H9 (cell line): ENCODE measurements at regions not wholly inside any gene's neighbourhood (a gene's known extent, or its start where the extent isn't known, plus 50 kb on each side); places are given as distances from the start of the nearest gene placed in this dataset.

Experiments used
- DNase-seq: peaks from one replicate; pipeline ENCODE4 v3.0.0-alpha.2; 2017
- H2AFZ ChIP-seq: one replicate; pipeline ENCODE4 v1.6.1; 2013; ENCODE audit warnings: mild to moderate bottlenecking, low read length, control low read depth, moderate library complexity
- H2AK5ac ChIP-seq: 2 replicates; pipeline ENCODE4 v1.6.1; 2013; ENCODE audit warnings: low read length, control low read depth, mixed read lengths; ENCODE audit not compliant: insufficient read length
- H2BK120ac ChIP-seq: one replicate; pipeline ENCODE4 v1.6.1; 2013; ENCODE audit warnings: low read depth, mild to moderate bottlenecking, low read length, control low read depth, inconsistent platforms; ENCODE audit not compliant: poor library complexity, severe bottlenecking
- H2BK12ac ChIP-seq: 2 replicates; pipeline ENCODE4 v1.6.1; 2013; ENCODE audit warnings: low read length, control low read depth, mixed read lengths, low read depth; ENCODE audit not compliant: insufficient read length
- H2BK15ac ChIP-seq: 2 replicates; pipeline ENCODE4 v1.6.1; 2013; ENCODE audit warnings: low read depth, low read length, control low read depth
- H2BK20ac ChIP-seq: one replicate; pipeline ENCODE4 v1.6.1; 2013; ENCODE audit warnings: low read depth, mild to moderate bottlenecking, low read length, control low read depth, inconsistent platforms; ENCODE audit not compliant: poor library complexity, severe bottlenecking
- H2BK5ac ChIP-seq: 2 replicates; pipeline ENCODE4 v1.6.1; 2013; ENCODE audit warnings: low read length, control low read depth, mixed read lengths; ENCODE audit not compliant: insufficient read length
- H3K14ac ChIP-seq: 2 replicates; pipeline ENCODE4 v1.6.1; 2013; ENCODE audit warnings: low read length, control low read depth; ENCODE audit not compliant: insufficient read depth
- H3K18ac ChIP-seq: 2 replicates; pipeline ENCODE4 v1.6.1; 2013; ENCODE audit warnings: low read depth, mild to moderate bottlenecking, mixed read lengths, low read length, control low read depth; ENCODE audit not compliant: insufficient read length
- H3K23ac ChIP-seq: 2 replicates; pipeline ENCODE4 v1.6.1; 2013; ENCODE audit warnings: low read length, control low read depth, mixed read lengths, low read depth; ENCODE audit not compliant: insufficient read length
- H3K23me2 ChIP-seq: 2 replicates; pipeline ENCODE4 v1.6.1; 2013; ENCODE audit warnings: low read depth, mild to moderate bottlenecking, mixed read lengths, low read length, control low read depth; ENCODE audit not compliant: insufficient read length, poor library complexity, severe bottlenecking
- H3K27ac ChIP-seq: 2 replicates; pipeline ENCODE4 v1.5.1; 2013; ENCODE audit warnings: low read length, control low read depth, mixed read lengths, low read depth; ENCODE audit not compliant: insufficient read length
- H3K27me3 ChIP-seq: 2 replicates; pipeline ENCODE4 v1.6.1; 2013; ENCODE audit warnings: low read length, control low read depth, inconsistent platforms; ENCODE audit not compliant: insufficient read depth
- H3K4ac ChIP-seq: 2 replicates; pipeline ENCODE4 v1.6.1; 2013; ENCODE audit warnings: low read depth, mild to moderate bottlenecking, control low read depth, inconsistent platforms, low read length, moderate library complexity
- H3K4me1 ChIP-seq: 2 replicates; pipeline ENCODE4 v1.6.1; 2013; ENCODE audit warnings: low read length, control low read depth, inconsistent platforms; ENCODE audit not compliant: insufficient read depth
- H3K4me2 ChIP-seq: 2 replicates; pipeline ENCODE4 v1.6.1; 2013; ENCODE audit warnings: low read length, control low read depth, mixed read lengths; ENCODE audit not compliant: insufficient read length, insufficient read depth
- H3K56ac ChIP-seq: 2 replicates; pipeline ENCODE4 v1.6.1; 2013; ENCODE audit warnings: low read depth, mild to moderate bottlenecking, mixed read lengths, low read length, control low read depth; ENCODE audit not compliant: insufficient read length
- H3K79me1 ChIP-seq: 2 replicates; pipeline ENCODE4 v1.6.1; 2013; ENCODE audit warnings: low read depth, mild to moderate bottlenecking, moderate library complexity, low read length, control low read depth, inconsistent platforms; ENCODE audit not compliant: insufficient read depth, poor library complexity, severe bottlenecking
- H3K79me2 ChIP-seq: 2 replicates; pipeline ENCODE4 v1.6.1; 2013; ENCODE audit warnings: low read length, control low read depth, inconsistent platforms; ENCODE audit not compliant: insufficient read depth
- H3K9ac ChIP-seq: 2 replicates; pipeline ENCODE4 v1.6.1; 2013; ENCODE audit warnings: low read length, control low read depth, mixed read lengths; ENCODE audit not compliant: insufficient read length; ENCODE audit errors: extremely low read depth
- H3K9me3 ChIP-seq: one replicate; pipeline ENCODE4 v1.6.1; 2013; ENCODE audit warnings: low read depth, low read length, inconsistent platforms; ENCODE audit not compliant: control insufficient read depth
- H3T11ph ChIP-seq: one replicate; pipeline ENCODE4 v1.6.1; 2013; ENCODE audit warnings: mild to moderate bottlenecking, low read length, control low read depth, inconsistent platforms
- H4K20me1 ChIP-seq: one replicate; pipeline ENCODE4 v1.6.1; 2013; ENCODE audit not compliant: control insufficient read depth, insufficient read length, insufficient read depth
- H4K5ac ChIP-seq: 2 replicates; pipeline ENCODE4 v1.6.1; 2013; ENCODE audit warnings: low read depth, mild to moderate bottlenecking, mixed read lengths, low read length, control low read depth; ENCODE audit not compliant: insufficient read length
- H4K8ac ChIP-seq: replicated peaks from 2 replicates; pipeline ENCODE4 v1.6.1; 2013; ENCODE audit warnings: low read length, control low read depth, mixed read lengths, low read depth; ENCODE audit not compliant: insufficient read length
- H4K91ac ChIP-seq: 2 replicates; pipeline ENCODE4 v1.6.1; 2013; ENCODE audit warnings: low read depth, mild to moderate bottlenecking, moderate library complexity, mixed read lengths, low read length, control low read depth; ENCODE audit not compliant: insufficient read length
- H3K27ac Mint-ChIP-seq, 3 experiments: 2 replicates in 2 of 3; 3 replicates in 1 of 3; pipeline ENCODE4 v1.8.0; 2020 to 2021; ENCODE audit warnings: mixed read lengths in 3 of 3, mild to moderate bottlenecking in 1 of 3, moderate library complexity in 1 of 3
- H3K27me3 Mint-ChIP-seq: 2 replicates; pipeline ENCODE4 v1.8.0; 2021; ENCODE audit warnings: low read depth, mild to moderate bottlenecking, moderate library complexity, mixed read lengths
- H3K36me3 Mint-ChIP-seq, 3 experiments: 2 replicates in 2 of 3; 3 replicates in 1 of 3; pipeline ENCODE4 v1.8.0; 2020 to 2021; ENCODE audit warnings: low read depth in 3 of 3, mixed read lengths in 3 of 3; ENCODE audit not compliant: insufficient read depth in 1 of 3
- H3K4me1 Mint-ChIP-seq, 2 experiments: 2 replicates each; pipeline ENCODE4 v1.8.0; 2020; ENCODE audit warnings: mixed read lengths in 2 of 2
- H3K4me3 Mint-ChIP-seq, 2 experiments: 2 replicates in 1 of 2; 3 replicates in 1 of 2; pipeline ENCODE4 v1.8.0; 2020 to 2021; ENCODE audit warnings: mild to moderate bottlenecking in 2 of 2, mixed read lengths in 2 of 2, moderate library complexity in 1 of 2
- H3K9me3 Mint-ChIP-seq, 2 experiments: 2 replicates in 1 of 2; 3 replicates in 1 of 2; pipeline ENCODE4 v1.8.0; 2020; ENCODE audit warnings: mild to moderate bottlenecking in 2 of 2, mixed read lengths in 2 of 2, moderate library complexity in 1 of 2
- CTCF ChIP-seq: fragments of 200-600 bp; sonication (generic); conservative IDR thresholded peaks from 3 replicates; pipeline ENCODE4 v1.8.0; 2021; ENCODE audit warnings: antibody characterized with exemption, mild to moderate bottlenecking
- WGBS: extraction: QIAGEN DNeasy Blood & Tissue Kit; methylation state at CpG from one replicate; pipeline ENCODE4 v1.1.7; 2013; ENCODE audit warnings: missing lambda C conversion rate, low lambda C conversion rate, mixed read lengths; ENCODE audit not compliant: insufficient read length; ENCODE audit errors: extremely low coverage; 5-methylcytosine and 5-hydroxymethylcytosine counted together

- peaks cover 29 to 34% of the 10 kb centered on the region in 2 experiments for H3K4me1 Mint-ChIP-seq
- no peaks in the 10 kb centered on the region for H3K36me3 Mint-ChIP-seq
- no peak overlapping the region for H3K56ac ChIP-seq
- H4K20me1 ChIP-seq = no peaks in the 10 kb centered on the region
- H3K9me3 Mint-ChIP-seq = no peaks in the 10 kb centered on the region
- no peak overlapping the region for H3K18ac ChIP-seq
- H3K79me1 ChIP-seq = no peaks in the 10 kb centered on the region
- H3K4me3 Mint-ChIP-seq = no peak overlapping the region
- no peak overlapping the region for H2BK20ac ChIP-seq
- H4K8ac ChIP-seq = no peak overlapping the region
- H3K14ac ChIP-seq = no peak overlapping the region
- no peaks in the 10 kb centered on the region; the same call in 1 of the 2 replicates for H3K4me1 ChIP-seq
- H2BK15ac ChIP-seq = no peak overlapping the region
- no peak overlapping the region for H2BK120ac ChIP-seq
- no peaks in the 10 kb centered on the region for H3K27me3 ChIP-seq
- no CpG with 5 or more reads among the region's 12 CpGs for WGBS
- H3K4me2 ChIP-seq = no peak overlapping the region
- no peak overlapping the region for H2AFZ ChIP-seq
- no peak for DNase-seq
- no peak overlapping the region for H3K9ac ChIP-seq
- H3K4ac ChIP-seq = no peak overlapping the region
- no peaks in the 10 kb centered on the region for H3K79me2 ChIP-seq
- H2BK5ac ChIP-seq = no peak overlapping the region
- no peak overlapping the region for H2AK5ac ChIP-seq
- TF ChIP-seq CTCF = no peak
- no peak overlapping the region for H3K27ac ChIP-seq
- H4K91ac ChIP-seq = no peak overlapping the region
- H4K5ac ChIP-seq = no peak overlapping the region
- H3K27ac Mint-ChIP-seq = no peak overlapping the region
- no peaks in the 10 kb centered on the region for H3K27me3 Mint-ChIP-seq
- H2BK12ac ChIP-seq = no peak overlapping the region
- no peak overlapping the region for H3T11ph ChIP-seq
- no peaks in the 10 kb centered on the region for H3K23me2 ChIP-seq
- H3K23ac ChIP-seq = no peak overlapping the region
- no peaks in the 10 kb centered on the region for H3K9me3 ChIP-seq
These were observed 164.4 kb downstream of the SOCS6 start for GRCh38 chr18:70453058-70453775.
